ENCODE measurements at regions not wholly inside any gene's neighbourhood (a gene's known extent, or its start where the extent isn't known, plus 50 kb on each side); places are given as distances from the start of the nearest gene placed in this dataset.
"Not testable (repeated sequence)": the region's sequence is repeated elsewhere in the genome, so short reads cannot be mapped to it uniquely, and the experiment has no call there.

- no peaks in the 10 kb centered on the region for H3K36me3 Mint-ChIP-seq
- no peak overlapping the region for H3K27ac Mint-ChIP-seq
- peaks cover 6% of the 10 kb centered on the region for H3K9me3 Mint-ChIP-seq
- DNase-seq (ENCODE audit: low spot score in 2 of 2) (no peak), ATAC-seq (peak; percentile 47)
- H3K4me1 Mint-ChIP-seq: no peaks in the 10 kb centered on the region
- no peak overlapping the region for H3K4me3 Mint-ChIP-seq
Measured at GRCh38 chr10:78605800-78606350, 462.9 kb upstream of the ZMIZ1 start.

- H3K4me1 Mint-ChIP-seq; ATAC-seq; H3K4me3 Mint-ChIP-seq; H3K36me3 Mint-ChIP-seq; DNase-seq (ENCODE audit: low spot score in 2 of 2); H3K9me3 Mint-ChIP-seq; H3K27ac Mint-ChIP-seq: not testable (repeated sequence)
Measured at GRCh38 chr10:78606766-78607165, 462.0 kb upstream of the ZMIZ1 start.

GRCh38 chr10:78609976-78610375, 458.8 kb upstream of the ZMIZ1 start:
- Mint-ChIP-seq H3K4me3 (no peak overlapping the region), H3K36me3 (no peaks in the 10 kb centered on the region), H3K4me1 (no peaks in the 10 kb centered on the region), H3K9me3 (peaks cover 6% of the 10 kb centered on the region), H3K27ac (no peak overlapping the region)
- no peak for DNase-seq (ENCODE audit: low spot score in 2 of 2)
- ATAC-seq: no peak

GRCh38 chr10:78613132-78613531, 455.6 kb upstream of the ZMIZ1 start:
- Mint-ChIP-seq H3K36me3 (no peaks in the 10 kb centered on the region), H3K4me1 (no peaks in the 10 kb centered on the region), H3K27ac (no peak overlapping the region), H3K4me3 (no peak overlapping the region), H3K9me3 (peaks cover 6% of the 10 kb centered on the region)
- no peak for ATAC-seq
- DNase-seq (ENCODE audit: low spot score in 2 of 2): no peak

- no peak overlapping the region for H3K27ac Mint-ChIP-seq
- ATAC-seq (peak; percentile 11), DNase-seq (ENCODE audit: low spot score in 2 of 2) (no peak)
- peaks cover 3% of the 10 kb centered on the region for H3K9me3 Mint-ChIP-seq
- H3K36me3 Mint-ChIP-seq: no peaks in the 10 kb centered on the region
- no peaks in the 10 kb centered on the region for H3K4me1 Mint-ChIP-seq
- no peak overlapping the region for H3K4me3 Mint-ChIP-seq
Measured at GRCh38 chr10:78614267-78614666, 454.5 kb upstream of the ZMIZ1 start.

GRCh38 chr10:78614744-78615143, 454.0 kb upstream of the ZMIZ1 start:
- no peaks in the 10 kb centered on the region for H3K36me3 Mint-ChIP-seq
- H3K27ac Mint-ChIP-seq: no peak overlapping the region
- DNase-seq (ENCODE audit: low spot score in 2 of 2): no peak
- no peak for ATAC-seq
- H3K4me3 Mint-ChIP-seq: no peak overlapping the region
- H3K9me3 Mint-ChIP-seq: peaks cover 3% of the 10 kb centered on the region
- no peaks in the 10 kb centered on the region for H3K4me1 Mint-ChIP-seq

GRCh38 chr10:78616125-78616695, 452.6 kb upstream of the ZMIZ1 start:
- no peak overlapping the region for H3K4me3 Mint-ChIP-seq
- H3K9me3 Mint-ChIP-seq: no peaks in the 10 kb centered on the region
- no peak for ATAC-seq
- no peak for DNase-seq (ENCODE audit: low spot score in 2 of 2)
- no peaks in the 10 kb centered on the region for H3K4me1 Mint-ChIP-seq
- H3K36me3 Mint-ChIP-seq: no peaks in the 10 kb centered on the region
- no peak overlapping the region for H3K27ac Mint-ChIP-seq

GRCh38 chr10:78617115-78617514, 451.7 kb upstream of the ZMIZ1 start:
- H3K9me3 Mint-ChIP-seq: no peaks in the 10 kb centered on the region

GRCh38 chr10:78617631-78618030, 451.1 kb upstream of the ZMIZ1 start:
- H3K4me3 Mint-ChIP-seq: no peak overlapping the region
- no peak overlapping the region for H3K27ac Mint-ChIP-seq
- H3K4me1 Mint-ChIP-seq: no peaks in the 10 kb centered on the region
- DNase-seq (ENCODE audit: low spot score in 2 of 2) (no peak), ATAC-seq (no peak)
- no peaks in the 10 kb centered on the region for H3K36me3 Mint-ChIP-seq
- H3K9me3 Mint-ChIP-seq: no peaks in the 10 kb centered on the region

More at GRCh38 chr10:78617115-78617514, 451.7 kb upstream of the ZMIZ1 start:
- ATAC-seq (no peak), DNase-seq (ENCODE audit: low spot score in 2 of 2) (no peak)
- H3K27ac Mint-ChIP-seq: no peak overlapping the region
- no peaks in the 10 kb centered on the region for H3K4me1 Mint-ChIP-seq
- no peak overlapping the region for H3K4me3 Mint-ChIP-seq
- no peaks in the 10 kb centered on the region for H3K36me3 Mint-ChIP-seq

- H3K36me3 Mint-ChIP-seq: no peaks in the 10 kb centered on the region
- H3K27ac Mint-ChIP-seq: no peak overlapping the region
- DNase-seq (ENCODE audit: low spot score in 2 of 2) (no peak), ATAC-seq (no peak)
- H3K4me1 Mint-ChIP-seq: no peaks in the 10 kb centered on the region
- no peak overlapping the region for H3K4me3 Mint-ChIP-seq
- no peaks in the 10 kb centered on the region for H3K9me3 Mint-ChIP-seq
Measured at GRCh38 chr10:78618050-78618449, 450.7 kb upstream of the ZMIZ1 start.

GRCh38 chr10:78619115-78619851, 449.5 kb upstream of the ZMIZ1 start:
- Mint-ChIP-seq H3K4me3 (no peak overlapping the region), H3K9me3 (no peaks in the 10 kb centered on the region), H3K27ac (no peak overlapping the region), H3K4me1 (no peaks in the 10 kb centered on the region), H3K36me3 (no peaks in the 10 kb centered on the region)
- DNase-seq (ENCODE audit: low spot score in 2 of 2): no peak
- ATAC-seq: no peak

- no peak for ATAC-seq
- H3K27ac Mint-ChIP-seq: no peak overlapping the region
- H3K4me3 Mint-ChIP-seq: no peak overlapping the region
Measured at GRCh38 chr10:78619896-78620295, 448.9 kb upstream of the ZMIZ1 start.

GRCh38 chr10:78620985-78621799, 447.6 kb upstream of the ZMIZ1 start:
- no peak for DNase-seq (ENCODE audit: low spot score in 2 of 2)
- H3K4me3 Mint-ChIP-seq: no peak overlapping the region

More at GRCh38 chr10:78619896-78620295, 448.9 kb upstream of the ZMIZ1 start:
- Mint-ChIP-seq H3K36me3 (no peaks in the 10 kb centered on the region), H3K4me1 (no peaks in the 10 kb centered on the region), H3K9me3 (no peaks in the 10 kb centered on the region)
- no peak for DNase-seq (ENCODE audit: low spot score in 2 of 2)

GRCh38 chr10:78623578-78624215, 445.1 kb upstream of the ZMIZ1 start:
- H3K4me3 Mint-ChIP-seq: no peak overlapping the region
- H3K4me1 Mint-ChIP-seq: no peaks in the 10 kb centered on the region
- H3K36me3 Mint-ChIP-seq: no peaks in the 10 kb centered on the region
- no peaks in the 10 kb centered on the region for H3K9me3 Mint-ChIP-seq
- no peak overlapping the region for H3K27ac Mint-ChIP-seq
- DNase-seq (ENCODE audit: low spot score in 2 of 2): no peak
- peak; percentile 86 for ATAC-seq

More at GRCh38 chr10:78620985-78621799, 447.6 kb upstream of the ZMIZ1 start:
- no peak overlapping the region for H3K27ac Mint-ChIP-seq
- no peaks in the 10 kb centered on the region for H3K36me3 Mint-ChIP-seq
- no peak for ATAC-seq
- no peaks in the 10 kb centered on the region for H3K4me1 Mint-ChIP-seq
- H3K9me3 Mint-ChIP-seq: no peaks in the 10 kb centered on the region

- Mint-ChIP-seq H3K27ac (no peak overlapping the region), H3K9me3 (no peaks in the 10 kb centered on the region), H3K4me3 (no peak overlapping the region), H3K4me1 (no peaks in the 10 kb centered on the region), H3K36me3 (no peaks in the 10 kb centered on the region)
- DNase-seq (ENCODE audit: low spot score in 2 of 2): no peak
- ATAC-seq: no peak
Measured at GRCh38 chr10:78624791-78625190, 444.0 kb upstream of the ZMIZ1 start.
